Glutamatergic neuron (in vitro differentiated cells): ENCODE measurements at regions not wholly inside any gene's neighbourhood (a gene's known extent, or its start where the extent isn't known, plus 50 kb on each side); places are given as distances from the start of the nearest gene placed in this dataset.
"Not testable (repeated sequence)": the region's sequence is repeated elsewhere in the genome, so short reads cannot be mapped to it uniquely, and the experiment has no call there.

ENCODE experiments used
- DNase-seq: peaks from one replicate; pipeline ENCODE4 v3.0.0; 2022
- H3K27ac Mint-ChIP-seq: one replicate; pipeline ENCODE4 v1.8.0; 2020; ENCODE audit warnings: mild to moderate bottlenecking, mixed read lengths, inconsistent platforms; ENCODE audit not compliant: unreplicated experiment
- H3K27me3 Mint-ChIP-seq: one replicate; pipeline ENCODE4 v1.8.0; 2020; ENCODE audit warnings: mild to moderate bottlenecking, moderate library complexity, mixed read lengths, inconsistent platforms; ENCODE audit not compliant: unreplicated experiment
- H3K36me3 Mint-ChIP-seq: one replicate; pipeline ENCODE4 v1.8.0; 2020; ENCODE audit warnings: mild to moderate bottlenecking, mixed read lengths, inconsistent platforms; ENCODE audit not compliant: unreplicated experiment
- H3K4me1 Mint-ChIP-seq: one replicate; pipeline ENCODE4 v1.8.0; 2020; ENCODE audit warnings: mild to moderate bottlenecking, low read depth, mixed read lengths, inconsistent platforms; ENCODE audit not compliant: unreplicated experiment
- H3K4me3 Mint-ChIP-seq: one replicate; pipeline ENCODE4 v1.8.0; 2020; ENCODE audit warnings: mild to moderate bottlenecking, mixed read lengths, inconsistent platforms; ENCODE audit not compliant: unreplicated experiment
- H3K9me3 Mint-ChIP-seq: one replicate; pipeline ENCODE4 v1.8.0; 2020; ENCODE audit warnings: mild to moderate bottlenecking, moderate library complexity, mixed read lengths, inconsistent platforms; ENCODE audit not compliant: unreplicated experiment
- CTCF ChIP-seq: fragments of 200-600 bp; sonication (generic); IDR thresholded peaks from one replicate; pipeline ENCODE4 v1.5.0; 2021; ENCODE audit not compliant: partially characterized antibody, unreplicated experiment

DNA sequence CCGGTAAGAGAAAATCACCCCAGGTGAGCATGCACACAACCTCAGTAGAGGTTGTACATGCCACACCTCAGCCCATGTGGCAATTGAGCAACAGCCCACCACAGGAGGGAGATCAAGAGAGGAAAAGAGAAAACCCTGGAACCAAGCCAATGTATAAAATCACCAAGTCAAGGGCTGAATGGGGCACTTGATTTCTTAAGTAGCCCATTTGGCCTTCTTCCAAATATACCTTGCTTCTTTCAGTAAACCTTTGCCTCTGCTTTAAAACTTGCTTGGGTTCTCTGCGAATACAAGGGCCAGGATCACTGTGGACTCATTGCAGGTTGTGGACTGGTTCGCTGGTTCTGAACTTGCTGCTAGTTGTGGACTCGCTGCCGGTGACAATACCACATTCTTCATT lies 1814.0 kb downstream of the PLA2G4A start:
- no peaks in the 10 kb centered on the region for H3K4me1 Mint-ChIP-seq
- no peak overlapping the region for H3K27ac Mint-ChIP-seq
- H3K36me3 Mint-ChIP-seq: no peaks in the 10 kb centered on the region
- no peak for DNase-seq
- no peak overlapping the region for H3K4me3 Mint-ChIP-seq
- no peak for TF ChIP-seq CTCF
- H3K27me3 Mint-ChIP-seq: no peaks in the 10 kb centered on the region
- H3K9me3 Mint-ChIP-seq: no peaks in the 10 kb centered on the region

DNA sequence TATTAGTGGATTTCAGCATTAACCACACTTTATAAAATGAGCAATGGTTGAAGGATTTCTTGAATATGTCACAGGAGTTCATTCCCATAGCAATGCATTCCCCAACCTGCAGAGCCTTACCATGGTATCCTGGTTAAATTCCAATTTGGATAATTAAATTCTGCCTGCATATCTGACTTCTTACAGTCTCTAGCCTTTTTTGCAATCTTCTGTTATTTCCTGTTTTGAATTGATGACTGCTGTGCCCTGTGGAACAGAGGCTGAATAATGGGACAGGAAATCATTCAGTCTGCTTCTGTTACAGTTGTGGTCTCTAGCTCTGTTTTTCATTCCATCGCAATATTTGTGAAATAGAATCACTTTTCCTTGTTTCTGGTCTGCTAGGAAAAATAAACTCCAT lies 1823.9 kb downstream of the PLA2G4A start:
- H3K36me3 Mint-ChIP-seq: no peaks in the 10 kb centered on the region
- no peak for DNase-seq
- no peak overlapping the region for H3K4me3 Mint-ChIP-seq
- no peak overlapping the region for H3K27ac Mint-ChIP-seq
- H3K4me1 Mint-ChIP-seq: no peaks in the 10 kb centered on the region
- H3K9me3 Mint-ChIP-seq: peaks cover 4% of the 10 kb centered on the region
- no peak for TF ChIP-seq CTCF
- H3K27me3 Mint-ChIP-seq: no peaks in the 10 kb centered on the region

GRCh38 chr1:188655966-188656365 lies 1821.7 kb downstream of the BRINP3 start:
- H3K4me1 Mint-ChIP-seq, H3K27ac Mint-ChIP-seq, H3K36me3 Mint-ChIP-seq, H3K27me3 Mint-ChIP-seq, DNase-seq, H3K9me3 Mint-ChIP-seq, H3K4me3 Mint-ChIP-seq: not testable (repeated sequence)

DNA sequence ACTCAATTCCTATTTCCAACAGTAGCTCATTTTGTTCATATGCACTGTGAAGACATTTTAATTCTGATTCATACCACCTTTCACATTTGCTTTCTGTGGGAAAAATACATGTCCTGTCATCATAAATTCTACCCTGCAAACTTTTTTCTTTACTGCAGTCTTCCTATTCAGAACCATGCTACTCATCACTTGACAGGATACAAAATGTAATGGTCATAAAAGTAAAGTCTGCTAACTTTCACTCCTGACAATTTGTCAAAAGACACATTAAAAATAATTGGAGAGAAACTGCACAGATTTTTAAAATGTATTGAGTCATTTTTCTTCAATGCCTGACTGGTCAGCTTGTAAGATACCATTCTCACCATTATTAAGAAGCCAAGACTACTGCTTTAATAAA lies 1817.1 kb downstream of the BRINP3 start:
- H3K27ac Mint-ChIP-seq: no peak overlapping the region
- no peak for DNase-seq
- H3K4me1 Mint-ChIP-seq: no peaks in the 10 kb centered on the region
- H3K27me3 Mint-ChIP-seq: no peaks in the 10 kb centered on the region
- H3K36me3 Mint-ChIP-seq: no peaks in the 10 kb centered on the region
- no peaks in the 10 kb centered on the region for H3K9me3 Mint-ChIP-seq
- H3K4me3 Mint-ChIP-seq: no peak overlapping the region
- no peak for TF ChIP-seq CTCF

DNA sequence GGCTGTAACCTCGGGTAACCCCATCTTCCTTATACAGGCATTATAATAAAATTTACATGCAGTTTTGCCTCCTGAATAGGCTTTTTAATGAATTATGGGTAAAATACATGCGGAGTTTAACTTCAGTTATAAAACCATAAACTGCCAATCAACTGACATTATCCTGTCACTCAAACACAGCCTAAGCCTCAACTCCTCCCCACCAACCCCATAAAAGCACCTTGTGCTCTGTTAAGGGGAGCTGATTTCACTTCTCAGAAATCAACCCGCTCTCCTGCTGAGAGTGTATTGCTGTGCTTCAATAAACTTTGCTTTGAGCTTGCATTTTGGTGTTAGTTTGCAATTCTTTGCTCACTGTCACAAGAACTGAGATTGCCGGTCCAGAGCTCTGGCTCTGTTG lies 1812.2 kb downstream of the BRINP3 start:
- no peaks in the 10 kb centered on the region for H3K4me1 Mint-ChIP-seq
- no peak for DNase-seq
- no peaks in the 10 kb centered on the region for H3K36me3 Mint-ChIP-seq
- TF ChIP-seq CTCF: no peak
- H3K27ac Mint-ChIP-seq: no peak overlapping the region
- H3K9me3 Mint-ChIP-seq: no peaks in the 10 kb centered on the region
- H3K27me3 Mint-ChIP-seq: peaks cover 3% of the 10 kb centered on the region
- H3K4me3 Mint-ChIP-seq: no peak overlapping the region

DNA sequence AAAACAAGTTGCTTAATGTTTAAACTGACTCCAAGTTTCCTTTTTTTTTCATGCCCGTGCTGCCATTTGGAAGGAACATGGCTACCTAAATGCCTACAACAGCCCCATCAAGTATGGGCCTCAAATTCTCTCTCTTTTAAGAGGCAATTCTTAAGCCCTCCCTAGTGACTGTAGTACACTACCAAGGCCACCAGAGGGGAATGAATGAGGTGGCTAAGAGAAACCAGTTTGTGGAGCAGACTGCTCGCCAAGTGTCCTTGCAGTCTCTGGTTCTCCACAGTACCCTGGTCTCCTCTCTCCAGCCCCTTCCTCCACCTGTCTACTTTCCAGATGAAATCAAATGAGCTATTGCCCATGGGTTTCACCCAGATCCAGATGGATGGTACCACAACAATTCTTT lies 1809.6 kb downstream of the BRINP3 start:
- TF ChIP-seq CTCF: peak; percentile 20
- no peak overlapping the region for H3K4me3 Mint-ChIP-seq
- H3K4me1 Mint-ChIP-seq: no peaks in the 10 kb centered on the region
- H3K27ac Mint-ChIP-seq: no peak overlapping the region
- peaks cover 3% of the 10 kb centered on the region for H3K27me3 Mint-ChIP-seq
- no peaks in the 10 kb centered on the region for H3K9me3 Mint-ChIP-seq
- no peak for DNase-seq
- H3K36me3 Mint-ChIP-seq: no peaks in the 10 kb centered on the region
